SK-N-SH (cell line): ENCODE measurements at regions not wholly inside any gene's neighbourhood (a gene's known extent, or its start where the extent isn't known, plus 50 kb on each side); places are given as distances from the start of the nearest gene placed in this dataset.

Experiments
- CTCF ChIA-PET: fragments of 300-600, 350-600 bp; formaldehyde crosslinking; extraction: SDS; loops from one replicate; lab custom pipeline; 2021; lab: Yijun Ruan, JAX
- POLR2A ChIA-PET: fragments of 350-600 bp; sonication (Branson Sonifier 250); formaldehyde crosslinking; extraction: SDS; loops from one replicate; lab custom pipeline; 2020; ENCODE audit warnings: antibody characterized with exemption, inconsistent platforms; lab: Yijun Ruan, JAX
- DNase-seq: peaks from one replicate; pipeline ENCODE4 v3.0.0; 2012
- H2AFZ ChIP-seq: fragments of 200-600 bp; sonication (generic); 2 replicates; pipeline ENCODE4 v1.8.1; 2016; ENCODE audit warnings: antibody characterized with exemption, mild to moderate bottlenecking, low read depth
- H3F3A ChIP-seq: fragments of 200-600 bp; sonication (generic); replicated peaks from 2 replicates; pipeline ENCODE3; 2016; ENCODE audit warnings: antibody characterized with exemption, mild to moderate bottlenecking; ENCODE audit not compliant: insufficient read depth
- H3K27ac ChIP-seq, 2 experiments: fragments of 200-500 bp in 1 of 2; fragments of 200-600 bp in 1 of 2; sonication (Bioruptor generic) in 1 of 2; sonication (generic), shearing (Covaris generic) in 1 of 2; 2 replicates each; pipeline versions ENCODE4 v1.5.1 to v1.6.1; 2014 to 2016; ENCODE audit warnings: low read depth in 2 of 2, inconsistent platforms in 1 of 2, low read length in 1 of 2, mild to moderate bottlenecking in 1 of 2, mixed read lengths in 1 of 2
- H3K27me3 ChIP-seq: fragments of 200-600 bp; sonication (generic), shearing (Covaris generic); 2 replicates; pipeline ENCODE4 v1.6.1; 2016; ENCODE audit warnings: mixed run types; ENCODE audit not compliant: insufficient read depth
- H3K36me3 ChIP-seq, 2 experiments: fragments of 200-500 bp in 1 of 2; fragments of 200-600 bp in 1 of 2; sonication (Bioruptor generic) in 1 of 2; sonication (generic) in 1 of 2; replicated peaks in 1 of 2; 2 replicates each; pipeline versions ENCODE3 to v1.5.1; 2014 to 2016; ENCODE audit warnings: low read length in 1 of 2, mild to moderate bottlenecking in 1 of 2; ENCODE audit not compliant: insufficient read depth in 2 of 2, control insufficient read depth in 1 of 2
- H3K4me1 ChIP-seq, 2 experiments: fragments of 200-500 bp in 1 of 2; fragments of 200-600 bp in 1 of 2; sonication (Bioruptor generic) in 1 of 2; sonication (generic), shearing (Covaris generic) in 1 of 2; 2 replicates each; pipeline versions ENCODE4 v1.5.1 to v1.6.1; 2014 to 2016; ENCODE audit warnings: low read depth in 1 of 2, low read length in 1 of 2, mixed run types in 1 of 2; ENCODE audit not compliant: insufficient read depth in 2 of 2, control insufficient read depth in 1 of 2
- H3K4me2 ChIP-seq: fragments of 200-600 bp; sonication (generic), shearing (Covaris generic); 2 replicates; pipeline ENCODE4 v1.6.1; 2017; ENCODE audit warnings: mixed run types
- H3K4me3 ChIP-seq, 2 experiments: fragments of 200-500 bp in 1 of 2; fragments of 200-600 bp in 1 of 2; sonication (Bioruptor generic) in 1 of 2; sonication (generic), shearing (Covaris generic) in 1 of 2; 2 replicates each; pipeline versions ENCODE4 v1.5.1 to v1.8.1; 2014 to 2016; ENCODE audit warnings: low read depth in 2 of 2, inconsistent platforms in 1 of 2, low read length in 1 of 2, mild to moderate bottlenecking in 1 of 2, mixed read lengths in 1 of 2, moderate library complexity in 1 of 2
- H3K79me2 ChIP-seq: fragments of 200-600 bp; sonication (generic); 2 replicates; pipeline ENCODE4 v1.8.1; 2017; ENCODE audit warnings: mild to moderate bottlenecking; ENCODE audit not compliant: insufficient read depth
- H3K9ac ChIP-seq: fragments of 200-600 bp; sonication (generic); 2 replicates; pipeline ENCODE4 v1.6.1; 2017; ENCODE audit warnings: mixed run types
- H3K9me2 ChIP-seq: fragments of 200-600 bp; sonication (generic); 2 replicates; pipeline ENCODE4 v1.6.1; 2017; ENCODE audit warnings: mixed run types
- H3K9me3 ChIP-seq: fragments of 200-600 bp; sonication (generic); 2 replicates; pipeline ENCODE4 v1.6.1; 2017; ENCODE audit warnings: mixed run types, mild to moderate bottlenecking, moderate library complexity
- H4K20me1 ChIP-seq: fragments of 200-600 bp; sonication (generic); 2 replicates; pipeline ENCODE4 v1.6.1; 2017; ENCODE audit warnings: mild to moderate bottlenecking, mixed run types; ENCODE audit not compliant: insufficient read depth
- CHD2 ChIP-seq: fragments of 150-350 bp; IDR thresholded peaks from 2 replicates; pipeline ENCODE4 v1.6.1; 2018; ENCODE audit warnings: low read length; ENCODE audit not compliant: partially characterized antibody
- FOXJ3 ChIP-seq: sonication (generic); formaldehyde crosslinking; IDR thresholded peaks from 2 replicates; pipeline ENCODE4 v1.5.1; 2020; ENCODE audit warnings: mild to moderate bottlenecking, missing genetic modification reagents
- FOXM1 ChIP-seq: IDR thresholded peaks from 2 replicates; pipeline ENCODE4 v1.4.0; 2012; ENCODE audit warnings: low read depth, mild to moderate bottlenecking
- IRF3 ChIP-seq: fragments of 150-350 bp; IDR thresholded peaks from 2 replicates; pipeline ENCODE4 v1.6.1; 2016; ENCODE audit warnings: mild to moderate bottlenecking, low read depth, low read length
- MAX ChIP-seq: IDR thresholded peaks from 2 replicates; pipeline ENCODE4 v1.4.0; 2012; ENCODE audit warnings: low read depth
- MEF2A ChIP-seq: IDR thresholded peaks from 2 replicates; pipeline ENCODE4 v1.4.0; 2012; ENCODE audit warnings: low read depth, borderline replicate concordance
- MXI1 ChIP-seq: IDR thresholded peaks from 2 replicates; pipeline ENCODE4 v1.6.1; 2012; ENCODE audit warnings: mild to moderate bottlenecking, low read depth, low read length, improper control_type of control experiment
- NRF1 ChIP-seq: IDR thresholded peaks from 2 replicates; pipeline ENCODE4 v1.6.1; 2012; ENCODE audit warnings: low read depth, mild to moderate bottlenecking, low read length
- RCOR1 ChIP-seq: fragments of 150-350 bp; IDR thresholded peaks from 2 replicates; pipeline ENCODE4 v1.6.1; 2017; ENCODE audit warnings: antibody characterized with exemption, low read length
- REST ChIP-seq: IDR thresholded peaks from 2 replicates; pipeline ENCODE4 v1.6.1; 2012; ENCODE audit warnings: mild to moderate bottlenecking, low read depth, low read length, moderate library complexity
- RFX5 ChIP-seq: IDR thresholded peaks from 2 replicates; pipeline ENCODE4 v1.6.1; 2012; ENCODE audit warnings: mild to moderate bottlenecking, improper control_type of control experiment, low read length
- RXRA ChIP-seq: IDR thresholded peaks from 2 replicates; pipeline ENCODE4 v1.4.0; 2012; ENCODE audit warnings: low read depth, mild to moderate bottlenecking, borderline replicate concordance
- SMC3 ChIP-seq: IDR thresholded peaks from 2 replicates; pipeline ENCODE4 v1.6.1; 2012; ENCODE audit warnings: low read depth, low read length, improper control_type of control experiment
- TCF12 ChIP-seq: IDR thresholded peaks from 2 replicates; pipeline ENCODE4 v1.4.0; 2012
- USF1 ChIP-seq: IDR thresholded peaks from 2 replicates; pipeline ENCODE4 v1.4.0; 2012; ENCODE audit warnings: low read depth, borderline replicate concordance
- WGBS: methylation state at CpG from one replicate; pipeline ENCODE4 v1.1.6; 2017; ENCODE audit warnings: low lambda C conversion rate; 5-methylcytosine and 5-hydroxymethylcytosine counted together

- POLR2A ChIA-PET = no interaction called here
- CTCF ChIA-PET = no interaction called here
Measured at GRCh38 chr2:126539101-126539500, 116.9 kb upstream of the GYPC start.

More at GRCh38 chr2:126539101-126539500, 116.9 kb upstream of the GYPC start:
- Histone ChIP-seq H3K4me1 (no peaks in the 10 kb centered on the region), H2AFZ (no peak overlapping the region), H3K79me2 (no peaks in the 10 kb centered on the region), H3K4me2 (no peak overlapping the region), H3K9ac (no peak overlapping the region), H4K20me1 (no peaks in the 10 kb centered on the region), H3F3A (no peaks in the 10 kb centered on the region), H3K27me3 (no peaks in the 10 kb centered on the region), H3K9me2 (no peaks in the 10 kb centered on the region), H3K27ac (no peak overlapping the region), H3K36me3 (no peaks in the 10 kb centered on the region), H3K4me3 (no peak overlapping the region), H3K9me3 (peaks cover 12% of the 10 kb centered on the region)
- TF ChIP-seq FOXJ3 (CRISPR knock-in tag) = no peak
- no peak for TF ChIP-seq MAX
- no peak for TF ChIP-seq IRF3
- no peak for TF ChIP-seq SMC3
- TF ChIP-seq RXRA = no peak
- no peak for TF ChIP-seq MXI1
- TF ChIP-seq FOXM1 = no peak
- TF ChIP-seq NRF1 = no peak
- no peak for TF ChIP-seq RFX5
- TF ChIP-seq TCF12 = no peak
- TF ChIP-seq RCOR1 = no peak
- TF ChIP-seq MEF2A = no peak
- TF ChIP-seq USF1 = no peak
- no peak for TF ChIP-seq CHD2
- no peak for TF ChIP-seq REST
- 33% methylated on average over 3 of the region's 3 CpGs for WGBS
- DNase-seq = no peak
